HG03060 (cell line): ENCODE measurements at regions not wholly inside any gene's neighbourhood (a gene's known extent, or its start where the extent isn't known, plus 50 kb on each side); places are given as distances from the start of the nearest gene placed in this dataset.
"Not testable (repeated sequence)": the region's sequence is repeated elsewhere in the genome, so short reads cannot be mapped to it uniquely, and the experiment has no call there.

ENCODE experiments used
- ATAC-seq: cut with Tn5 transposase; IDR thresholded peaks from one replicate; pipeline ENCODE4 v1.9.1; 2021; ENCODE audit warnings: low read depth, moderate number of reproducible peaks; ENCODE audit not compliant: unreplicated experiment

- ATAC-seq: no peak
Measured at GRCh38 chr15:26087395-26087794, 224.3 kb upstream of the ATP10A start.

- no peak for ATAC-seq
Measured at GRCh38 chr15:26084771-26085170, 221.6 kb upstream of the ATP10A start.

- ATAC-seq: no peak
Measured at GRCh38 chr15:26083896-26084295, 220.8 kb upstream of the ATP10A start.

GRCh38 chr15:26083457-26083856 lies 220.3 kb upstream of the ATP10A start:
- no peak for ATAC-seq

- ATAC-seq: peak; percentile 69
Measured at GRCh38 chr15:26082221-26083109, 219.3 kb upstream of the ATP10A start.

- ATAC-seq: no peak
Measured at GRCh38 chr15:26081758-26082220, 218.7 kb upstream of the ATP10A start.

- no peak for ATAC-seq
Measured at GRCh38 chr15:26075770-26076169, 212.6 kb upstream of the ATP10A start.

GRCh38 chr15:26073430-26074333 lies 210.6 kb upstream of the ATP10A start:
- no peak for ATAC-seq

- no peak for ATAC-seq
Measured at GRCh38 chr15:26070095-26070532, 207.0 kb upstream of the ATP10A start.

- ATAC-seq: no peak
Measured at GRCh38 chr15:26069231-26069641, 206.1 kb upstream of the ATP10A start.

GRCh38 chr15:26066896-26067295 lies 203.8 kb upstream of the ATP10A start:
- no peak for ATAC-seq

GRCh38 chr15:26065723-26066122 lies 202.6 kb upstream of the ATP10A start:
- ATAC-seq: no peak

- no peak for ATAC-seq
Measured at GRCh38 chr15:26061248-26061647, 198.1 kb upstream of the ATP10A start.

- not testable (repeated sequence) for ATAC-seq
Measured at GRCh38 chr15:26056766-26057165, 193.6 kb upstream of the ATP10A start.

GRCh38 chr15:26051761-26052675 lies 188.9 kb upstream of the ATP10A start:
- no peak for ATAC-seq

GRCh38 chr15:26050984-26051383 lies 187.9 kb upstream of the ATP10A start:
- ATAC-seq: no peak

- no peak for ATAC-seq
Measured at GRCh38 chr15:26049900-26050657, 187.0 kb upstream of the ATP10A start.

- ATAC-seq: no peak
Measured at GRCh38 chr15:26048669-26049068, 185.5 kb upstream of the ATP10A start.

GRCh38 chr15:26045516-26045915 lies 182.4 kb upstream of the ATP10A start:
- ATAC-seq: no peak
